ENCODE measurements at regions not wholly inside any gene's neighbourhood (a gene's known extent, or its start where the extent isn't known, plus 50 kb on each side); places are given as distances from the start of the nearest gene placed in this dataset.

DNA sequence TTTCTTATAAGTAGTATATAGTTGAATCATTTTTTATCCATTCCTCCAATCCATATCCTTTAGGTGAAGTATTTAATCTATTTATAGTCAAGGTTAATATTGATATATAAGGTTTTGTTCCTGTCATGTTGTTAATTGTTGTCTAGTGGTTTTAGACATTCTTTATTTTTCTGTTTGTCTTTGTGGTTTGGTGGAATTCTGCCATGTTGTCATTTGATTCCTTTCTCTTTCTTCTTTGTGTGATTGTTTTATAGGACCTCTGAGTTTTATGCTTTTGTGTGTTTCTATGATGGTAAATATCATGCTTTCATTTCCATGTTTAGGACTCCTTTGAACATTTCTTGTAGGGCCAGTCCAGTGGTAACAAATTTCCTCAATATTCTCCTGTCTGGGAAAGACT, 450.3 kb upstream of the BTBD3 start:
- Histone ChIP-seq H3K27me3 (peaks cover 0 to 4% (median 0%) of the 10 kb centered on the region in 9 donors), H3K9me3 (peaks cover 0 to 5% (median 0%) of the 10 kb centered on the region in 12 donors), H3K4me1 (peaks cover 0 to 12% (median 0%) of the 10 kb centered on the region in 12 donors), H3K36me3 (no peaks in the 10 kb centered on the region), H3K27ac (no peak overlapping the region), H3K4me3 (no peak overlapping the region)
- no peak for DNase-seq
- TF ChIP-seq, protein P1, sequence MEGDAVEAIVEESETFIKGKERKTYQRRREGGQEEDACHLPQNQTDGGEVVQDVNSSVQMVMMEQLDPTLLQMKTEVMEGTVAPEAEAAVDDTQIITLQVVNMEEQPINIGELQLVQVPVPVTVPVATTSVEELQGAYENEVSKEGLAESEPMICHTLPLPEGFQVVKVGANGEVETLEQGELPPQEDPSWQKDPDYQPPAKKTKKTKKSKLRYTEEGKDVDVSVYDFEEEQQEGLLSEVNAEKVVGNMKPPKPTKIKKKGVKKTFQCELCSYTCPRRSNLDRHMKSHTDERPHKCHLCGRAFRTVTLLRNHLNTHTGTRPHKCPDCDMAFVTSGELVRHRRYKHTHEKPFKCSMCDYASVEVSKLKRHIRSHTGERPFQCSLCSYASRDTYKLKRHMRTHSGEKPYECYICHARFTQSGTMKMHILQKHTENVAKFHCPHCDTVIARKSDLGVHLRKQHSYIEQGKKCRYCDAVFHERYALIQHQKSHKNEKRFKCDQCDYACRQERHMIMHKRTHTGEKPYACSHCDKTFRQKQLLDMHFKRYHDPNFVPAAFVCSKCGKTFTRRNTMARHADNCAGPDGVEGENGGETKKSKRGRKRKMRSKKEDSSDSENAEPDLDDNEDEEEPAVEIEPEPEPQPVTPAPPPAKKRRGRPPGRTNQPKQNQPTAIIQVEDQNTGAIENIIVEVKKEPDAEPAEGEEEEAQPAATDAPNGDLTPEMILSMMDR (IDR thresholded peaks at IDR 0.05) = no peak
- no peak for TF ChIP-seq POLR2A (IDR thresholded peaks at IDR 0.05)
- ATAC-seq = no peak
- intact Hi-C loops (cut with DNase I) = no loop called here

GRCh38 chr20:11468880-11469279, 448.8 kb upstream of the BTBD3 start:
- Histone ChIP-seq H3K27me3 (peaks cover 0 to 4% (median 0%) of the 10 kb centered on the region in 9 donors), H3K4me1 (peaks cover 0 to 12% (median 0%) of the 10 kb centered on the region in 12 donors), H3K4me3 (no peak overlapping the region), H3K9me3 (peaks cover 0 to 5% (median 0%) of the 10 kb centered on the region in 12 donors), H3K36me3 (no peaks in the 10 kb centered on the region), H3K27ac (no peak overlapping the region)
- intact Hi-C loops (cut with DNase I) = no loop called here
- no peak for DNase-seq
- 48 to 70% (median 54%) methylated on average over 2 of the region's 2 CpGs for WGBS, 4 donors
- no peak for TF ChIP-seq POLR2A (IDR thresholded peaks at IDR 0.05)
- TF ChIP-seq, protein P1 (IDR thresholded peaks at IDR 0.05) = no peak
- no peak for ATAC-seq

DNA sequence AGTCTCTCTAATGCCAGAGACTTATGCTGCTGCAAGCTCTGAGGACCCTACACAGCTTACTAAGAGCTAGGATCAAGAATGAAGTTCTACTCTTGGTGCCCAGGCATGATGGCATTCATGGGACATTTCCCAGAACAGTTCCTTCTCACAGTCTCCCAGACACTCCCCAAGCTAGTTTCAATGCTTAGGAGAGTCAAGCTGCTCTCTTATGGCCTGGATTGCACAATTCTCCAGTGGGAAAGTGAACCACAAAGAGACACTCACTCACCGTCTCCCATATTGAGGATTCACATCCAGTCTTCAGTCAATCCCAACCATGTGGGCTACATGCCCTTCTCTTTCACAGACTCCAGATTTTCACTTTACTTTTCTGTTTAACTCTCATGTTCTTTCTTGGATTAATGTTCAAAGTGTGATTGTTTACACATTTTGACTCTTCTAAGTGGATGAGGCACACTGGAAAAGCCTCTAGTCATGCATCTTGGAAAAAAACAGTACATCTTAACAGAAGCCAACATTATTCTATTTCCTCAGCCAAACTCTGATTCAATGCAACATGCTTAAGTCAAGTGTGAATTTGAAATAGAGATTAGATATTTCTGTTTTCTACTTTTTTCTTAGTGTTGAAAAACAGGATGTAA, 447.8 kb upstream of the BTBD3 start:
- no peak overlapping the region for H3K4me3 ChIP-seq
- peaks cover 0 to 12% (median 0%) of the 10 kb centered on the region in 12 donors for H3K4me1 ChIP-seq
- 69 to 87% (median 80%) methylated on average over 1 of the region's 1 CpG for WGBS, 4 donors
- TF ChIP-seq, protein P1 (IDR thresholded peaks at IDR 0.05) = no peak
- no peak for TF ChIP-seq POLR2A (IDR thresholded peaks at IDR 0.05)
- peaks cover 0 to 5% (median 0%) of the 10 kb centered on the region in 12 donors for H3K9me3 ChIP-seq
- no peak overlapping the region for H3K27ac ChIP-seq
- DNase-seq = no peak
- intact Hi-C loops (cut with DNase I) = no loop called here
- H3K27me3 ChIP-seq = peaks cover 0 to 4% (median 0%) of the 10 kb centered on the region in 9 donors
- no peaks in the 10 kb centered on the region for H3K36me3 ChIP-seq
- ATAC-seq = peak in 1 of 4 donors; percentile 37

- intact Hi-C loops (cut with DNase I) = no loop called here
- peaks cover 0 to 4% (median 0%) of the 10 kb centered on the region in 9 donors for H3K27me3 ChIP-seq
- ATAC-seq = no peak
- no peak for DNase-seq
- H3K4me1 ChIP-seq = peaks cover 0 to 12% (median 0%) of the 10 kb centered on the region in 12 donors
- no peak overlapping the region for H3K27ac ChIP-seq
- TF ChIP-seq, protein P1 (IDR thresholded peaks at IDR 0.05) = no peak
- TF ChIP-seq POLR2A (IDR thresholded peaks at IDR 0.05) = no peak
- H3K36me3 ChIP-seq = peaks cover 0 to 2% (median 0%) of the 10 kb centered on the region in 9 donors
- no peak overlapping the region for H3K4me3 ChIP-seq
- peaks cover 0 to 11% (median 0%) of the 10 kb centered on the region in 12 donors for H3K9me3 ChIP-seq
Measured at GRCh38 chr20:11473983-11474382, 443.7 kb upstream of the BTBD3 start.
